ENCODE measurements at regions not wholly inside any gene's neighbourhood (a gene's known extent, or its start where the extent isn't known, plus 50 kb on each side); places are given as distances from the start of the nearest gene placed in this dataset.

- DNase-seq (ENCODE audit: low spot score): no peak
- TF ChIP-seq CTCF (IDR thresholded peaks at IDR 0.05): no peak
- no peak for ATAC-seq (ENCODE audit: low FRiP score)
These were observed 56.5 kb upstream of the FXR1 start for GRCh38 chr3:180855956-180856355.

GRCh38 chr3:180860180-180860858 is 52.2 kb upstream of the FXR1 start:
- DNase-seq (ENCODE audit: low spot score) (no peak), ATAC-seq (ENCODE audit: low FRiP score) (no peak)
- no peak for TF ChIP-seq CTCF (IDR thresholded peaks at IDR 0.05)

Data from omental fat pad (tissue), 3 donors.